DOHH2 (cell line): ENCODE measurements at regions not wholly inside any gene's neighbourhood (a gene's known extent, or its start where the extent isn't known, plus 50 kb on each side); places are given as distances from the start of the nearest gene placed in this dataset.

ENCODE experiments used
- H3F3A ChIP-seq: fragments of 200-600 bp; sonication (generic), shearing (Covaris generic); 2 replicates; pipeline ENCODE4 v1.6.0; 2016; ENCODE audit warnings: antibody characterized with exemption, mild to moderate bottlenecking; ENCODE audit not compliant: control insufficient read depth, insufficient read depth
- H3K27ac ChIP-seq: fragments of 200-600 bp; sonication (generic); 2 replicates; pipeline ENCODE4 v1.5.1; 2014; ENCODE audit warnings: low read depth, mild to moderate bottlenecking, low read length, moderate library complexity
- H3K27me3 ChIP-seq: fragments of 200-600 bp; sonication (generic); 2 replicates; pipeline ENCODE4 v1.6.1; 2014; ENCODE audit warnings: mild to moderate bottlenecking, low read length, mixed read lengths; ENCODE audit not compliant: control insufficient read depth
- H3K36me3 ChIP-seq: fragments of 200-600 bp; sonication (generic); 2 replicates; pipeline ENCODE4 v1.6.1; 2014; ENCODE audit warnings: mild to moderate bottlenecking, low read length, moderate library complexity, mixed read lengths; ENCODE audit not compliant: control insufficient read depth
- H3K4me1 ChIP-seq: fragments of 200-600 bp; sonication (generic); 2 replicates; pipeline ENCODE4 v1.6.1; 2014; ENCODE audit warnings: mild to moderate bottlenecking, low read length, mixed read lengths; ENCODE audit not compliant: control insufficient read depth
- H3K4me2 ChIP-seq: fragments of 200-600 bp; sonication (generic); 2 replicates; pipeline ENCODE4 v1.6.0; 2014; ENCODE audit warnings: mild to moderate bottlenecking, low read length, moderate library complexity
- H3K4me3 ChIP-seq: fragments of 200-600 bp; sonication (generic); 2 replicates; pipeline ENCODE4 v1.5.1; 2014; ENCODE audit warnings: mild to moderate bottlenecking, low read length, mixed read lengths
- H3K79me2 ChIP-seq: fragments of 200-600 bp; sonication (generic); 2 replicates; pipeline ENCODE4 v1.6.1; 2014; ENCODE audit warnings: mild to moderate bottlenecking, low read length, mixed read lengths; ENCODE audit not compliant: control insufficient read depth
- H3K9me2 ChIP-seq: fragments of 200-600 bp; sonication (generic); replicated peaks from 2 replicates; pipeline ENCODE4 v1.6.1; 2014; ENCODE audit warnings: mild to moderate bottlenecking, low read length, mixed read lengths; ENCODE audit not compliant: control insufficient read depth
- H3K9me3 ChIP-seq: fragments of 200-600 bp; sonication (generic); 2 replicates; pipeline ENCODE4 v1.6.1; 2014; ENCODE audit warnings: antibody characterized with exemption, low read length, mixed read lengths; ENCODE audit not compliant: control insufficient read depth, insufficient read depth
- H4K20me1 ChIP-seq: fragments of 200-600 bp; sonication (generic); 2 replicates; pipeline ENCODE4 v1.6.0; 2014; ENCODE audit warnings: low read depth, mild to moderate bottlenecking, antibody characterized with exemption, low read length, moderate library complexity; ENCODE audit not compliant: control insufficient read depth, insufficient read depth
- EZH2phosphoT487 ChIP-seq: fragments of 200-600 bp; sonication (generic); IDR thresholded peaks from 2 replicates; pipeline ENCODE4 v1.6.1; 2017; ENCODE audit warnings: borderline replicate concordance, mild to moderate bottlenecking, antibody characterized with exemption, low read length, moderate library complexity, mixed read lengths
- TF ChIP-seq, protein P1 (sequence below): fragments of 200-600 bp; sonication (generic); IDR thresholded peaks from one replicate; pipeline ENCODE4 v1.5.1; 2014; ENCODE audit warnings: antibody characterized with exemption, mild to moderate bottlenecking, low read depth, low read length; ENCODE audit not compliant: poor library complexity, severe bottlenecking

GRCh38 chr19:28067882-28068281, 1145.1 kb downstream of the UQCRFS1 start:
- Histone ChIP-seq H3K4me3 (no peak overlapping the region), H3K27me3 (no peaks in the 10 kb centered on the region), H3K9me3 (peaks cover 4% of the 10 kb centered on the region; the same call in 1 of the 2 replicates), H3F3A (no peaks in the 10 kb centered on the region), H3K9me2 (no peaks in the 10 kb centered on the region), H3K27ac (no peak overlapping the region), H3K36me3 (no peaks in the 10 kb centered on the region), H3K79me2 (no peaks in the 10 kb centered on the region), H4K20me1 (no peaks in the 10 kb centered on the region), H3K4me2 (no peak overlapping the region), H3K4me1 (no peaks in the 10 kb centered on the region)
- TF ChIP-seq, protein P1, sequence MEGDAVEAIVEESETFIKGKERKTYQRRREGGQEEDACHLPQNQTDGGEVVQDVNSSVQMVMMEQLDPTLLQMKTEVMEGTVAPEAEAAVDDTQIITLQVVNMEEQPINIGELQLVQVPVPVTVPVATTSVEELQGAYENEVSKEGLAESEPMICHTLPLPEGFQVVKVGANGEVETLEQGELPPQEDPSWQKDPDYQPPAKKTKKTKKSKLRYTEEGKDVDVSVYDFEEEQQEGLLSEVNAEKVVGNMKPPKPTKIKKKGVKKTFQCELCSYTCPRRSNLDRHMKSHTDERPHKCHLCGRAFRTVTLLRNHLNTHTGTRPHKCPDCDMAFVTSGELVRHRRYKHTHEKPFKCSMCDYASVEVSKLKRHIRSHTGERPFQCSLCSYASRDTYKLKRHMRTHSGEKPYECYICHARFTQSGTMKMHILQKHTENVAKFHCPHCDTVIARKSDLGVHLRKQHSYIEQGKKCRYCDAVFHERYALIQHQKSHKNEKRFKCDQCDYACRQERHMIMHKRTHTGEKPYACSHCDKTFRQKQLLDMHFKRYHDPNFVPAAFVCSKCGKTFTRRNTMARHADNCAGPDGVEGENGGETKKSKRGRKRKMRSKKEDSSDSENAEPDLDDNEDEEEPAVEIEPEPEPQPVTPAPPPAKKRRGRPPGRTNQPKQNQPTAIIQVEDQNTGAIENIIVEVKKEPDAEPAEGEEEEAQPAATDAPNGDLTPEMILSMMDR = no peak
- no peak for TF ChIP-seq EZH2phosphoT487

DNA sequence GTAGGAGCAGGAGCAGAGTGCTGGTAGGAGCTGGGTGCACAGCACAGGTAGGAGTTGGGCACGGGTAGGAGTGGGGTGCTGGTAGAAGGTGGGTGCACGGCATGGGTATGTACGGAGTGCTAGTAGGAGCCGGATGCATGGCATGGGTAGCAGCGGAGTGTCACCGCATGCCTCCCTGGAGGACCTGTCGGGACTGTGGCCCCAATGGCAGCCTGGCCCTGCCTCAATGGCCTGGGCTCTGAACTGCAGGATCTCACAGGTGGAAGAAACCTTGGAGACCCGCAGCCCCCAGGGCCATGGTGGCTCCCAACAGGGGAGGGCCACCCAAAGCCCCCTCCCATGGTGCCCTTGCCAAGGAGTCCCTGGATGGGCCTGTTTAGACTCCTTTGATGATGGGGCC, 1146.0 kb downstream of the UQCRFS1 start:
- Histone ChIP-seq H3K4me2 (no peak overlapping the region), H3K36me3 (no peaks in the 10 kb centered on the region), H3F3A (no peaks in the 10 kb centered on the region), H3K79me2 (no peaks in the 10 kb centered on the region), H3K9me3 (peaks cover 4% of the 10 kb centered on the region; the same call in 1 of the 2 replicates), H3K4me3 (no peak overlapping the region), H3K9me2 (no peaks in the 10 kb centered on the region), H4K20me1 (no peaks in the 10 kb centered on the region), H3K4me1 (no peaks in the 10 kb centered on the region), H3K27me3 (no peaks in the 10 kb centered on the region), H3K27ac (no peak overlapping the region)
- TF ChIP-seq, protein P1 = no peak
- no peak for TF ChIP-seq EZH2phosphoT487

GRCh38 chr19:28066161-28066560, 1146.8 kb downstream of the UQCRFS1 start:
- Histone ChIP-seq H3K4me3 (no peak overlapping the region), H3K27me3 (no peaks in the 10 kb centered on the region), H3K9me2 (no peaks in the 10 kb centered on the region), H3K79me2 (no peaks in the 10 kb centered on the region), H3K4me2 (no peak overlapping the region), H3K36me3 (no peaks in the 10 kb centered on the region), H4K20me1 (no peaks in the 10 kb centered on the region), H3K9me3 (peaks cover 4% of the 10 kb centered on the region; the same call in 1 of the 2 replicates), H3K27ac (no peak overlapping the region), H3F3A (no peaks in the 10 kb centered on the region), H3K4me1 (no peaks in the 10 kb centered on the region)
- TF ChIP-seq, protein P1 = no peak
- no peak for TF ChIP-seq EZH2phosphoT487
